A204.1 (cell line): ENCODE measurements at regions not wholly inside any gene's neighbourhood (a gene's known extent, or its start where the extent isn't known, plus 50 kb on each side); places are given as distances from the start of the nearest gene placed in this dataset.
A peak's percentile ranks its signal among the peaks of the same experiment; 100 is the strongest.

Source experiments
- FAIRE-seq: peaks from 2 replicates; lab custom pipeline; 2012; peaks lifted over from hg19 to GRCh38; lab: Jason Lieb, UNC

DNA sequence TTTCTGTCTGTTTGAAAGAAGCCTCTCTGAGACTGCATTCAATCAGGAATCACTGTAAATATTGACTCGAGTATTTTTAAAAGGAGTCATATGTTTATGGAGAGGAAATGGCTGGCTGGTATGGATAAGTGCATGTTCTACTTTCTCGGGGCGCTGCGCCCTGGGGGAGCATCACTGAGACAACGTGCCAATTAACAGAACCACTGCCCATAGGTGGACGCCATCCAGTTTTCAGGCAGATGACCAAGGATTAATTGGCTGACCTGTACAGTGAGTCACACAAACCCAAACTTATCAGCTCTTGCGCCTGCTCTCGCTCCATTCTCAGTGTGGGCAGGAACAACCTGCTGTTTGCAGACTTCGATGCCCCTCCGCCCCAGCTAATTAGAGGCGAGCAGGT, 571.2 kb downstream of the QKI start:
- FAIRE-seq = no peak

DNA sequence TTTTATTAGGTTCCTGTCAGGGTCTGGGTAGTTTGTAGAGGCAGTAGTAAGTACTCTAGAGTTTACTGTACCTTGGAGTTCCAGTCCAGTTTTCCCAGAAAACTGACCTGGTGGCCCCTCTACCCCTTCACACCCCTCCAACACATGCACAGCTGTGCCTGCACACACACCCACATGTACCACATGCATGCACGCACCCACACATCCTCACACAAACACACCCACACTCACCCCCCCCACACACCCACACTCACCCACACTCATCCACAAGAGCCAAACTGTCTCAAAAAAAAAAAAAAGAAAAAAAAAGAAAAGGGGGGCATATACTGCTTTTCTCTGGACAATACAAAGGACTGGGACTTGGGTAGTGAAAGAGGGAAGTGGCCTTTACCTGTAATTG, 570.5 kb downstream of the QKI start:
- FAIRE-seq = no peak

DNA sequence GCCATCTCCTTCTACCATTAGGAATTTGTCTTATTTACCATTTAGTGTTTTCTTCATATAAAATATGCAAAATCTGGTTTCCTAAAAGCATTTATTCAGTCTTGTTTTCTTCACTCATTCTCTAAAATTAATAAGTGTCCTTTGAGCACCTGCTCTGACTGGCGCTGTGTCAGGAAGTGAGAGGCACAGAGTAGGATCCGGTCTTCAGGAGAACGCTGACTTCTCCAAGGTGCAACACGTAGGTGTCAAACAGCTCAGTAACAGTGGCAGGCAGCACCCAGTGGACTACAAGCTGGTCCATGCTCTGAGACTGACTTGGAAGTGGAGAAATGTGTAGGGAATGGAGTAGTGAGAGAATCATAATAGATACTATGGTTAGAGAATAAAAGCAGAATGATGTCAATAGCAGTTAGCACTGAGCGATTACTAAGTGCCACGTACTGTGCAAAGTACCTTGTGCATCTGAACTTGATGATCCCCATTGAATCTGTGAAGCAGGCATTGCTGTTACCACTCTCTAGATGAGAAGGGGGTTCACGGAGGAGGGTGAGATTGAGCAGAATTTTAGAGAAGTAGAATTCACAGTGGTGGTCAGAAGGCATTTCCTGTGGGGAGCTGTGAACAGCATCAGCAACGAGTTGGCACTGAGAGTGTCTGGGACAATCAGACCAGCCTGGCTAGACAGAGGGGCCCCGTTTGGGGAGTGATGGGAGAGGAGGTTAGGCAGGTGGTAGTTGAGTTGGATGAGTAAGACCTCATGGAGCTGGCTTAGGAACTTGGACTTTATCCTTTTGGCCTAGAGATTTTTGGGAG, 569.8 kb downstream of the QKI start:
- FAIRE-seq = no peak

DNA sequence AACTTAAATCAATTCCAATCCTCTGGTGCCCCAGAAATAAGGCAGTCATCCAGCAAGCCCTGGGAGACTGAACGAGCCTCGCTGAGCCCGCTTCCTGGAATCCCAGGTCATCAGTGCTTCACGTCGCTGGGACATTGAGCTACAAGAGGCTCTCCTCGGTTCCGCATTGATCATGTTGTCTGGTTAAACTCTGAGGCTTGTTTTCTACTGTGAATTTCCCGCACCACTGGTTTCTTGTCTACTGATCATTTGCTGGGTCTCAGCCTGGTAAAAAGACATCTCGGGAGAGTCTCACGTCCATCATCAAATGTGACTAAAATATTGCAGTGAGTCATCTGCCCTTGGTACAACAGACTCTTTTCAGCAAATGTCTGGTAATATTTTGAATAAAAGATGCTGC, 569.2 kb downstream of the QKI start:
- no peak for FAIRE-seq

DNA sequence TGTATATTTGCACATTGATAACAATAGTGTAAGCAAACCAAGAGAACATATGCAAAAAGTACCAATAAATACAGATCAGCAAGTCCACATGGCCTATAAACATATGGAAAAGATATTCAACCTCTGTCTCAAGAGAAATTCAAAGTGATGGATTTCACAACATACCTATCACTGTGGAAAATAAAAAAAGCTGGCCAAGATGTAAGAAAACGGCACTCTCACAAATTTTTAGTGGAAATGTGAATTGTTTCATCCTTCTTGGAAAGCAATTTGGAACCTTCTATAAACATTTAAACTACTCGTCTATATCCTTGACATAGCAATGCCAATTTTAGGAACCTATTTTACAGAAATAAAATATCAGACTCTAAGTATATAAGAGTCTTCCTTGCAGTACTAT, 559.8 kb downstream of the QKI start:
- no peak for FAIRE-seq

DNA sequence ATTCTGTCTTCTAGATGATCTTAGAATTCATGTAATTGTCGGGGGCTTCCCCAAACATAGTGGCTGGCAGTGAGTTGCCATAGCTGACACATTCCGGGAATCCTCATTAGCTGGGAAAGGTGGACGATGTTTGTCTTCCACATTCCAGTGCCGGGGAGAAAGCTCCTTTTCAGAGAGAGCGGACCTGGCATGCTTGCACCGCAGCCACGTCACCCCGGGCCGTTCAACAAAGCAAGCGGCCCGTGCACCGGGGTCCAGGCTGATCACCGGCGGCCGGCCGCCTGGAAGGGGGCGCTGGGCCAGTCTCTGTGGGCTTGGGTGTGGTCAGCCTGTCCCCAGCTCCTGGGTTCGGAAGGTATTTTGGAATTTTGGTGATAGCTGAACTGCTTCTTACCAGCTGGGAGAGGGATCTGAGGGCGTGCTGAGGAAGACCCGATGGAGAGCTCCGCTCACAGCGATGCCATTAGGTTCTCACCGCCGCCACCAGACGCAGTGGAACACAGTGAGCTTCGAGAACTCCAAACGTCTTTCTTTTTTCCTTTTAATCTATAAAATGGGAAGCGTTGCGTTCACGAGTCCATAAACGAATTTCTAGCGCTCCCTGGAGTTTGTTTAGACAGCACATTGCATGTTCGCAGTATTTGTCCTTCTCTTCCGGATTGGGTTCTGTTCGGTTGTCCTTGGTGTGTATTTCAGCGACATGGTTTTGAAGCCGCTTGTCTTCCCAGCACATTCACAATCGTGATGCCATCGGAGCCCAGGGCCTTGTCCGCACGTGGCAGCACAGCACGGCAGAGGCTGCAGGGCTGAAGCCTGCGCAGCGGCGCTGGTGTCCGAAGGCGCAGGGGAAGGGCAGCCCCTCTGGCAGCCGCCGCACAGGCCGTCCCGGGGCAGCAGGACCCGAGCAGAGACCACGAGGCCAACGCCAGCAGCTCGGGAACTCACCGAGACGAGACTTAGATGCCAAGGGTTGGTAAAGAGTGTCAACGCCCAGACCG, 557.6 kb downstream of the QKI start:
- no peak for FAIRE-seq

DNA sequence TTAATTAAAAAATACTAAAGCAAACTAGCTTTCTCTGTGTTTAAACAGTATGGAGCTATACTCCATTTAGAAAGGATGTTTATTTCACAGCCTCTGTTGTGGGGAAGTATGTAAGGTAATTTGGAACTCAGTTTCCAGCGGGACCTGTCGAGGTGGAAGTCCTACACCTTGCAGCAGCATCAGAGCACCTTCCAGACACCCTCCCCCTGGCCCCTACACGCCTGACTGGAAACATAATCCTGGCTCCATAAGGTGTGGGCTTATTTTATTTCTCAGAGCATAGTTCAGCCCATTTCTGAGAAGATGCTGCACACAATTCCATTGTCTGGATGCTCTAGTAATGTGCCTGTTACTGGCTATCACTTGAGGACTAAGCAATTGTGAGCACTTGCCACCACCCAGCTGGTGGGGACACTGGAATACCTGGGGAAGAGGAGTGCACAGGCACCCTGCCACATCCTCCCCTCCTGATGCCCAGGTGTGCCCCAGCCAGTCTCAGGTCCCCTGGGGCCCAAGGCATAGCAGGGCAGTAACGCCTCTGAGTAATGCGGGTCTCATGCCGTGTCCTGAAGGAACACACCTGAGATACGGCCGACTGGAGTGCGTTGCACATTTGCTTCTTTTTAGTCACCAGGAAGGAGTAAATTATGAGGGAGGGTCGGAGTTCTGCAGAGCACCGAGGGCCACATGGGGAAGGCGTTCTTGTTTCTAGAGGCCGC, 556.5 kb downstream of the QKI start:
- FAIRE-seq = no peak

DNA sequence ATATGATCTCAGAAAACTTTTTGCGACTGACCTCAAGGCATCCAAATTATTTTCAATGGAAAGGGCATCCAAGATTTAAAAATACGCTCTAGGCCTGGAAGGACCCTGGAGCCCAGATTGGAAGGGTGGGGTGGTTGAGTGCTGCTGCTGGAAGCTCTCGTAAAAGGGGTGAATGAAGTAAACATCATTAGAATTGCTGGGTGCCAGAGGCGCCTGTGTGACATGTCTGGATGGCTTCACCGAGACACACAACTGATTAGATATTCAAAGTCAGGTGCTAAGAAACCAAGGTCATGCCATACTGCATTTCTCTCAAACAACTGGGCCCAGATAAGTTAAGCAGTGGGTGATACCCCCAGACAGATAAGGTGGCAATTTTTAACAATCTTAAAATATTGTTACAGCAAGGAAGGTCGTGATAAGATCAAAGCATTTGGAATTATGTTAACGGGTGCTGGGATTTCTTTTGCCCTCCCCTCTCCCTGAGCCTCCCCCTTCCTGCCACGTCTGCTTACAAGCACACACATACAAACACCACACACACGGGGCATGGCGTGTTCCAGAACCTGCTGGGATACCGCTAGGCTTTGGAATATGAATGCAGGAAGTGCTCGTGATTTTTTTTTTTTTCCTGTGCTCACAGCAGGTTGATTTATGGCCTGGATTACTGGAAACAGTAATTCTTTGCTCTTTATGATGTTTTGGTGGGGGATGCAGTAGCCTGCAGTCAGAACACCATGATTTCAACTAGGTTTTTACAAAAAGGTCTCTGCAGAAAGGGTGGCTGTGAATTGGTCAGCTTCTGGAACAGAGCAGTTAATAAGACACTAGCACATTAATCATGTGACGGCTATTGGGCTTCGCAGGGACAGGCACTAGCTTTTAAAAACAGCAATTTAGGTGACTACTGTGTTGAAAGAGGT, 551.2 kb downstream of the QKI start:
- no peak for FAIRE-seq

DNA sequence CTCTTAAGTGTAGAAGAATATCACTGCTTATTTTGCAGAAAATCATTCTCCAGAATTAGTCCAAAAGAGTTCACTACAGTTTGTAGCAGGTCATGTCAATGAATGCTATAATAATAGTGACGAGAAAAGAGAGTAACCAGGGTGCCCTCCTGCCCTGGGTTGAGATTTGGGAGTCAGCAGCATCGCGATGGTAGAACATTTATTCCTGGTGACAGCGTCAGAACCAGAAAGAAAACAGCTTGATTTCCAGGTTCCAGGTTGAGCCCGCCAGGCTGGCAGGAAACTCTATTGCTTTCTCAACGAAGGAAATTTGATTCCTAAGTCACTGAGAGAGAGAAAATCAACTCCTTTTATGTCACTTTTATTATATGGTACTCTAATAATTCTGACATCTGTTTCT, 550.3 kb downstream of the QKI start:
- FAIRE-seq = no peak

DNA sequence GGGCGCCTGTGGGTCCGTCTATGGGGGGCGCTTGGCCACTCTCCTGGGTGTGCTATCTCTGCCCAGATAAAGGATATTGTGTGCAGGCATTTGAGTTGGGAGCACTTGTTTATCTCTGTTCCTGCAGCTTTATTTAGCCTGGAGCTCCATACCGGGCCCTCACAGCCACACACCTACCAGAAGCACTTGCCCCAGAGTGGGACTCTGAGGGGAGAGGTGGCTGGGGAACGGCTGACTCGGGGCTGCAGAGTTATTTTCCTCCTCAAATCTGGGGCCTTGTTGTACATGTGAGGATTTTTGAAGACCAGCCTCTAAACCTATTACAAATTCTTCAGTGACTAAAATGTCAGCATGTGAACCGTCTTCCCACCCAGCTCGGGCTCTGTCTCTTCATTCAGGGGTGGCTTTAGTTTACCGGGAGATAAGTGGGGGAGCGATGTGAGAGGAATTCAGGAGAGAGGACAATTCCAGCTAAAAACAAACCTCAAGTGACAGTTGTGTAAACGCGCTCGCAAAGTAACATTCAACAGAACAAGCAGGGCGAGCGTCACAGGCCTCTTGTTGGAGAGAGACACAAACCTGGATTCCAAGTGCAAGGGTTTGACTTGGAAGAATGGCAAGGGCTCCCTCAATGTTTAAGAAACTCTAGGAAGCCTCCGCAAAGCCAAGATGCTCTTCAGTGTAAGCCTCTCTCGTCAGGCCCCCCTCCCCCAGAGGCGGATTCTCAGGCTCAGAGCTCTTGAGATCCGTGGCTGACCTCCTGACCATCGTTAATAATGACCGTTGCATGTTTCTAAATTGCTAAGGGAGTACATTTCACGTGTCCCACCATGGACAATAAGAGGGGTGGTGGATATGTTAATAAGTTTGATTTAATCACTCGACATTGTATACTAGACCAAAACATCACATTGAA, 548.9 kb downstream of the QKI start:
- FAIRE-seq = no peak

DNA sequence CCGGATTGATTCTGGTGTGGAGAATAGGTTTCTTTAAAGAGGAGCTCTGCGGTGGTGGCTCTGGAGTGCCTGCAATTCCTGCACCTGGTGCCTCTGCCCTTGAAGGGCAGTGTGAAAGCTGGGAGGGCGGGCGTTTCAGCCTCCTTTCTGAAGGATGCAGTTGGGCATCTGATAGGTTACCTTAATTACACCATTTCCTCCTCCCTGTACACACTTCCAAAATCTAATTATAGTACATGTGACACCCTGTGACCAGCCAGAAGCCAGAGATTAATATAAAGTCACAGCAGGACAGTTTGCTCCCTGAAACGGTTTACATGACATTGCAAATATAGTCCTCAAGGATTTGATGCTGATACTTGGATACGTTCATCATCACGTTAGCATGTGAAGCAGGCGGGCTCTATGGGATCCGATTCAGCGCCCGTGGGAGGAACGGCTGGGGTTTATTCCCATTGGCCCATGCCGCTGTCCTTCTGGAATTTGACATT, 548.2 kb downstream of the QKI start:
- no peak for FAIRE-seq

DNA sequence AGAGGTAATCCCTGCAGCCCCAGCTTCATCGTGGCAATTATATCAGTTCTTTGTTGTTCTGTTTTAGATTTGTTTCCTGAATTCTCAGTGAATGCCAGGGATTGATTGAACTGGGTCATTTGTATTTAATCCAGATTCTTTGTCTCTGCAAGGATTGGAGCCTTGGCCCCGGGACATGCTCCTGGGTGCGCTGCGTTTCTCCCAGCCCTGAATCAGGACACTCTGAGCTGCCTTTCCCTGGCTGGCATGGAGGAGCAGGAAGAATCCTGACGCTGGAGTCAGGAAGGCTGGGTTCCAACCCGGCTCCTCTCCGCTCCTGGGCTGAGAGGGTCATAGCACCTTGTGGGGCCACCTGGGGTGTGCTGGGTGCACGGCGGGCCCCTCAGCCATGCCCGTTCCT, 545.6 kb downstream of the QKI start:
- FAIRE-seq = no peak

DNA sequence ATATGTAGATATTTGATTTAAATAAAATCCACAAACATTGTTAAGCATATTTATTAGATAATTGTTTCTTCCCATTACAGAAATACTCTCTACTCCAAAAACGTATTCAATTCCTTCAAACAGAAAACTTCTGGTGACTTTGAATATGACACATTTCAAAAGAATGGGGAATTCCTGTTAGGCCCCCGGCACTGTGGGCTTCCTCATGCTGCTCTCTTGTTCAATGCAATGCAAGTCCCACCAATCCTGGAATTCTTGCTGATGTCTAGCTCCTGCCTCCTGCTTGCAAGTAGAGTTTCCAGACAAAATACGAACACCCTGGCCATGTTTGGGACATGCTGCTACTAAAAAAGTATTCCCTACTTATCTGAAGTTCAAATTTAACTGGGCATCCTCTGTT, 544.1 kb downstream of the QKI start:
- FAIRE-seq = no peak

DNA sequence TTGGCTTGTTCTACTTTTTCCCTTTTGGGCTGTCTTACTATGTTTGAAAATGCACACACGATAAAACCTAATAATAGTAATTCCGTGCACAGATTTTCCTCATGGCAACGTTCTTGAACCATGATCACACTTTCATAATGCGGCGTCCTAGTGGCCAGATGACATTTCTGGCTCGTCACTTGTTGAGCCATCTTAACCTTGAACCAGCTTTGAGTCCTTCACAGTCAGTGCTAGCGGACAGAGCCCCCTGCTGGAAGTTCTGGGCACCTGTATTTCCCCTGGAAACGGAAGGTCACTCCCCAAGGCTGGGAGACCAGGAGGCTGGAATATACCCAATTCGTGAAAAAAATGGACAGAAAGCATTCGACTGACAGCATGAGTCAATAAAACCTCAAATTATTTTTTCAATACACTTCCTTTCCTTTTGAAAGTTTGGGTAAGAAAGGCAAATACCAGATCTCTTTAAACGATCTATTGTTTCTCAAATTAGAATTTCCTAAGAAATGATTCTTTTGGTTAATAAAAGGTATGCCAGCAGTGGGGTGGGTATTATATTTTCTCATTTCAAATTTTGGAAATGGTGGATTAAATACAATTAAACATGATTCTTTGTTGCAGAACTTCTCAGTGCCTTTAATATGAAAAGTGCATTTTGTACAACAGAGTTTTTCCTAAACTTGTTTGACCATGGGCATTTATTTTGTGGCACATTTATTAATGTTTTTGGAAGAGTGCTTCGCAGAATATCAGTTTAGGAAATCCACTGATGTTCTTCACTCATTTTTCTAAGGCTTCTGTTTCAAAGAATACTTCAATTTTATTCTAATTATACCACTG, 542.3 kb downstream of the QKI start:
- peak; percentile 85 for FAIRE-seq

DNA sequence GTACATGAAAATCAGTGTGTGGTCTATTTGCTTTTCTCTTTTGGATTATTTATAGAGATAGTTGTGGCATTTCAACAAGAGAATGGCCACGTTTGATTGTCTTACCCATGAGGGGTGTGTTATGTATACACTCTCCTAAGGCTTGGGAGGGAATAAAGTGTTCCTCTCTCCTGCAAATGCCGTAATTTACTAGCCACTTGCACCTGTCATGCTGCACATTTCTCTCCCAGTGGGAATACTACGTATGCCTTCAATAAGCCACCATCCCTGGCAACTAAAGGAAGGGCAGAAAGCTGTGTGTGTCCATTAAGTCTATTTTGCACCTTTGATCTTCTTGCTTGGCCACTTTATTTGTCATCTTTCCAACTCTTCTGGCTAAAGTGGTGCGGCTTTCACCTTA, 541.2 kb downstream of the QKI start:
- no peak for FAIRE-seq

DNA sequence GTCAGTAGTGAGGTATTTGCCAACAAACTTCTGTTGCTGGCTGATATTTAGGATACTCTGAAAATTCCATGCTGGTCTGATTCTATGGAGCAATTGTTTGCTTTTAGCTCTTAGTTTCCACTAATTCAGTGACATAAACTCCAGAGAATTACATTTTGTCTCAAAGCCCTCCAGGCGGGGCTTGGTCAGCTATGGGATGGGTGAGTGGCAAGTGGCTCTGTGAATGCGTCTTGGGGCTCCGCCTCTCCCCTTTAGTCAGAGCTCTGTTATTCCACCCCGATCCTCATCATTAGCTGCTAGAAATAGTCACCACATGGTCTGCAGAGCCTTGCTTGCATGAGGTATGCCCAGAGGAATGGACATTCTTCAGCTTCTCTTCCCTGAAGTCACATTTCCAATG, 540.6 kb downstream of the QKI start:
- FAIRE-seq = no peak

DNA sequence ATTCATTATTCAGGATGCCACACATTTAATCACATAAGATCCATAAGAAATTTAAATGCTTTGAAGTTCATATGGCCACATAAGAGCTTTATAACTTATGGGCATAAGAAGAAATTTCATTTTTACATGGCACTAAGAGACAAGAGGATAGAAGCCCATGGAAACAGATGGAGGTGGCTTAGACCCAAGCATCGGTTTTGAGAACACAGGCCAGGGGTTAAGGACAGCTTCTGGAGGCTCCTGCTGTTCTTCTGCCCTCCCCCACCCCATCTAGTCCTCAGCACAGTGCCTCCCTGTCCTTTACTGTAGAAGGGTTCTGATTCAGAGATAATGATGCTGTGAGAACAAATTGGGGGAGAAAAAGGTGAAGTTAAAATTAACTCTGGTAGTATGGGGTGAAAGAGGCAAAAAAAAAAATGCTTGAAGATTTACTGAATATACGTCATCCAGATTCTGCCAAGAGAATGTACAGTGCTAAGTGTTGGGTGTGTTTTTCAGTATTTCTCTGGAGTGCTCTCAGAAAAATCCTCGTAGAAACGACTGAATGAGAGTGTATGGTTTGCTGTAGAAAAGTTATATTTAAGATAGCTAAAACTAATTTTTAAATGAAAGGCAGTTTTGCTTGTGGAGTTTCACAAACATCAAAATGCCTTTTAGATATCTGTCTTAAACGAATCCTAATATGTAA, 539.7 kb downstream of the QKI start:
- no peak for FAIRE-seq

DNA sequence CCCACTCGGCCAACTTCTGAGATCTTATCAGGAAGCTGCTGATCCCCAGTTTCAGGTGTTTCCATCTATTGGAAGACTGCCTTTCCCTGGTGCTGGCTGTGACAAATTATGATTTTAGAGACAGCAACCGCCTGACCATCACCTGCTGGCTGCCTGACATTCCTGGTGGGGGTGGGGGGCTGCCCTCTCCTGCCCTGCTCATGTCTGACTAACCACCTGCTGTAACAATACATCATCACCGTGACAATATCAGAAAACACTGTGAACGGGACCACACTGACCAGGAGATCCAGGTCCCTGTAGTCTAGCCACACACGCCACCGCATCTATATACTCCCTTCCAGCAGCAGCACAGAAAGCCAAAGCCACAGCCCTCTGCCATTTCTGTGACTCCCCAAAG, 537.5 kb downstream of the QKI start:
- no peak for FAIRE-seq

DNA sequence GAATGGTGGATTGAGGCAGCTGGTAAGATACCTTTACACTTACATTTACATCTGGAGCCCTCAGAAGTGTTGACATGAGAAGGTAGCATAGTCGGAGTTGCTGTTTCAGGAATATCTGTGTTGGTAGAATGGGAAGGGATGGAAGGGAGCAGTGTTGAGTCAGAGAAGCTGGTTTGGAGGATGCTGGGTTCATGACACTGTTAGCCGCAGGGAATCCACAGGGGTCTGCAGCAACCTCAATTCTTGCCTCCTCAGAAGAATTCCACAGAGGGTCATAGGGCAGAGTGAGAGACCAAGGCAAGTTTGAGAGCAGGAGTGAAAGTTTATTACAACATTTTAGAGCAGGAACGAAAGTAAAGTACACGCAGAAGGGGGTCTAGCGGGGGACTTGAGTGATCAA, 536.8 kb downstream of the QKI start:
- FAIRE-seq = no peak
